HCT116 (cell line): ENCODE measurements at regions not wholly inside any gene's neighbourhood (a gene's known extent, or its start where the extent isn't known, plus 50 kb on each side); places are given as distances from the start of the nearest gene placed in this dataset.

Experiments used
- CBX3 ChIP-seq: IDR thresholded peaks from 2 replicates; pipeline ENCODE4 v1.6.1; 2012; ENCODE audit warnings: low read depth
- EGR1 ChIP-seq: IDR thresholded peaks from 2 replicates; pipeline ENCODE4 v1.6.1; 2012; ENCODE audit warnings: low read depth
- EZH2 ChIP-seq: fragments of 200-600 bp; sonication (generic); IDR thresholded peaks from 2 replicates; pipeline ENCODE4 v1.6.1; 2017; ENCODE audit warnings: antibody characterized with exemption, mixed run types
- POLR2A ChIP-seq: IDR thresholded peaks from 2 replicates; pipeline ENCODE4 v1.7.0; 2011; ENCODE audit warnings: borderline replicate concordance; ENCODE audit not compliant: insufficient read depth, insufficient read length; ENCODE audit errors: extremely low read depth
- RAD21 ChIP-seq: IDR thresholded peaks from 2 replicates; pipeline ENCODE4 v1.6.1; 2012; ENCODE audit warnings: low read depth, mild to moderate bottlenecking
- SP1 ChIP-seq: IDR thresholded peaks from 2 replicates; pipeline ENCODE4 v1.6.1; 2012; ENCODE audit warnings: low read depth
- ZFX ChIP-seq: fragments of 450-650 bp; IDR thresholded peaks from 2 replicates; pipeline ENCODE4 v1.6.1; 2017
- ZNF274 ChIP-seq: fragments of 200-500 bp; sonication (Bioruptor generic); IDR thresholded peaks from 2 replicates; pipeline ENCODE4 v1.6.1; 2014; ENCODE audit warnings: mild to moderate bottlenecking, low read depth, low read length, inconsistent platforms
- TF ChIP-seq, protein P1 (sequence below): IDR thresholded peaks from 2 replicates; pipeline ENCODE4 v1.6.1; 2012
- TF ChIP-seq, protein P2 (sequence below), 3 experiments: fragments of 200-600 bp in 1 of 3; sonication (generic) in 1 of 3; IDR thresholded peaks in 2 of 3; conservative IDR thresholded peaks in 1 of 3; 2 replicates each; pipeline ENCODE4 v1.5.1; 2012 to 2017; ENCODE audit warnings: low read depth in 2 of 3, low read length in 2 of 3, antibody characterized with exemption in 1 of 3, borderline replicate concordance in 1 of 3, control low read depth in 1 of 3, mild to moderate bottlenecking in 1 of 3, mixed read lengths in 1 of 3, mixed run types in 1 of 3, moderate library complexity in 1 of 3; ENCODE audit not compliant: insufficient read depth in 1 of 3
- TF ChIP-seq, protein P3 (sequence below): IDR thresholded peaks from 2 replicates; pipeline ENCODE4 v1.6.1; 2012

DNA sequence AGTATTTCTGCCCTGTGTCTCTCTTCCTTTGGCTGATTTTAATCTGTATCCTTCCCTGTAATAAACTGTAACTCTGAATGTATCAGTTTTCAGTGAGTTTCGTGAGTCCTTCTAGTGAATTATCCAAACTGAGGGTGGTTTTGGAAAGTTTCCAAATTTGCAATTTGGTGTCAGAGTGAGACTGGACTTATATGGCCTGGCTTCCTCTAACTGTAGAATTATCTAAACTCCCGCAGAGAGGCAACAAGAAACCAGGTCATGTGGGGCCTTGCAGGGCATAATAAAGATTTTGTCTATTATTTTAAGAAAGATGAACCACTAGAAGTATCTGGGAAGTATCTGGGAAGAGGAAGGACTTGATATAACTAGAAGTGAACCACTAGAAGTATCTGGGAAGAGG, 95.3 kb upstream of the RNF152 start:
- TF ChIP-seq POLR2A, result no peak
- TF ChIP-seq CBX3, result no peak
- TF ChIP-seq, protein P1, sequence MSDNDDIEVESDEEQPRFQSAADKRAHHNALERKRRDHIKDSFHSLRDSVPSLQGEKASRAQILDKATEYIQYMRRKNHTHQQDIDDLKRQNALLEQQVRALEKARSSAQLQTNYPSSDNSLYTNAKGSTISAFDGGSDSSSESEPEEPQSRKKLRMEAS, result no peak
- no peak for TF ChIP-seq EZH2
- TF ChIP-seq, protein P2, sequence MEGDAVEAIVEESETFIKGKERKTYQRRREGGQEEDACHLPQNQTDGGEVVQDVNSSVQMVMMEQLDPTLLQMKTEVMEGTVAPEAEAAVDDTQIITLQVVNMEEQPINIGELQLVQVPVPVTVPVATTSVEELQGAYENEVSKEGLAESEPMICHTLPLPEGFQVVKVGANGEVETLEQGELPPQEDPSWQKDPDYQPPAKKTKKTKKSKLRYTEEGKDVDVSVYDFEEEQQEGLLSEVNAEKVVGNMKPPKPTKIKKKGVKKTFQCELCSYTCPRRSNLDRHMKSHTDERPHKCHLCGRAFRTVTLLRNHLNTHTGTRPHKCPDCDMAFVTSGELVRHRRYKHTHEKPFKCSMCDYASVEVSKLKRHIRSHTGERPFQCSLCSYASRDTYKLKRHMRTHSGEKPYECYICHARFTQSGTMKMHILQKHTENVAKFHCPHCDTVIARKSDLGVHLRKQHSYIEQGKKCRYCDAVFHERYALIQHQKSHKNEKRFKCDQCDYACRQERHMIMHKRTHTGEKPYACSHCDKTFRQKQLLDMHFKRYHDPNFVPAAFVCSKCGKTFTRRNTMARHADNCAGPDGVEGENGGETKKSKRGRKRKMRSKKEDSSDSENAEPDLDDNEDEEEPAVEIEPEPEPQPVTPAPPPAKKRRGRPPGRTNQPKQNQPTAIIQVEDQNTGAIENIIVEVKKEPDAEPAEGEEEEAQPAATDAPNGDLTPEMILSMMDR (IDR thresholded peaks at IDR 0.05 in 2 of 3, conservative IDR thresholded peaks at IDR 0.05 in 1 of 3; ENCODE audit: borderline replicate concordance in 1 of 3, insufficient read depth in 1 of 3, low read depth in 2 of 3, low read length in 2 of 3), result no peak
- no peak for TF ChIP-seq SP1
- no peak for TF ChIP-seq ZNF274
- no peak for TF ChIP-seq RAD21
- no peak for TF ChIP-seq EGR1
- TF ChIP-seq, protein P3, sequence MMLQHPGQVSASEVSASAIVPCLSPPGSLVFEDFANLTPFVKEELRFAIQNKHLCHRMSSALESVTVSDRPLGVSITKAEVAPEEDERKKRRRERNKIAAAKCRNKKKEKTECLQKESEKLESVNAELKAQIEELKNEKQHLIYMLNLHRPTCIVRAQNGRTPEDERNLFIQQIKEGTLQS, result no peak
- no peak for TF ChIP-seq ZFX
